ENCODE measurements at regions not wholly inside any gene's neighbourhood (a gene's known extent, or its start where the extent isn't known, plus 50 kb on each side); places are given as distances from the start of the nearest gene placed in this dataset.

GRCh38 chr6:16973545-16974386 is 128.1 kb upstream of the STMND1 start:
- TF ChIP-seq CTCF (optimal IDR thresholded peaks at IDR 0.05 in 1 of 3, IDR thresholded peaks at IDR 0.05 in 1 of 3, conservative IDR thresholded peaks at IDR 0.05 in 1 of 3; ENCODE audit: extremely low read depth in 1 of 3, insufficient read depth in 2 of 3, low read length in 3 of 3): no peak
- no peak for TF ChIP-seq EZH2 (IDR thresholded peaks at IDR 0.05; ENCODE audit: low read length)
